ENCODE measurements at regions not wholly inside any gene's neighbourhood (a gene's known extent, or its start where the extent isn't known, plus 50 kb on each side); places are given as distances from the start of the nearest gene placed in this dataset.

- TF ChIP-seq, protein P1, sequence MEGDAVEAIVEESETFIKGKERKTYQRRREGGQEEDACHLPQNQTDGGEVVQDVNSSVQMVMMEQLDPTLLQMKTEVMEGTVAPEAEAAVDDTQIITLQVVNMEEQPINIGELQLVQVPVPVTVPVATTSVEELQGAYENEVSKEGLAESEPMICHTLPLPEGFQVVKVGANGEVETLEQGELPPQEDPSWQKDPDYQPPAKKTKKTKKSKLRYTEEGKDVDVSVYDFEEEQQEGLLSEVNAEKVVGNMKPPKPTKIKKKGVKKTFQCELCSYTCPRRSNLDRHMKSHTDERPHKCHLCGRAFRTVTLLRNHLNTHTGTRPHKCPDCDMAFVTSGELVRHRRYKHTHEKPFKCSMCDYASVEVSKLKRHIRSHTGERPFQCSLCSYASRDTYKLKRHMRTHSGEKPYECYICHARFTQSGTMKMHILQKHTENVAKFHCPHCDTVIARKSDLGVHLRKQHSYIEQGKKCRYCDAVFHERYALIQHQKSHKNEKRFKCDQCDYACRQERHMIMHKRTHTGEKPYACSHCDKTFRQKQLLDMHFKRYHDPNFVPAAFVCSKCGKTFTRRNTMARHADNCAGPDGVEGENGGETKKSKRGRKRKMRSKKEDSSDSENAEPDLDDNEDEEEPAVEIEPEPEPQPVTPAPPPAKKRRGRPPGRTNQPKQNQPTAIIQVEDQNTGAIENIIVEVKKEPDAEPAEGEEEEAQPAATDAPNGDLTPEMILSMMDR (IDR thresholded peaks at IDR 0.05; ENCODE audit: poor library complexity, severe bottlenecking), result no peak
- TF ChIP-seq SMC3 (conservative IDR thresholded peaks at IDR 0.05; ENCODE audit: poor library complexity), result no peak
- TF ChIP-seq EZH2 (IDR thresholded peaks at IDR 0.05; ENCODE audit: borderline replicate concordance, insufficient read depth, low read length, poor library complexity, severe bottlenecking), result no peak
- TF ChIP-seq EP300 (conservative IDR thresholded peaks at IDR 0.05; ENCODE audit: poor library complexity, severe bottlenecking), result no peak
- no peak for TF ChIP-seq REST (IDR thresholded peaks at IDR 0.05; ENCODE audit: borderline replicate concordance)
- TF ChIP-seq MXI1 (conservative IDR thresholded peaks at IDR 0.05; ENCODE audit: poor library complexity, severe bottlenecking), result no peak
- TF ChIP-seq POLR2AphosphoS5 (IDR thresholded peaks at IDR 0.05), result no peak
- no peak for TF ChIP-seq TAF1 (IDR thresholded peaks at IDR 0.05; ENCODE audit: low read depth)
- no peak for TF ChIP-seq RAD21 (conservative IDR thresholded peaks at IDR 0.05)
These were observed 216.6 kb upstream of the KCNJ16 start for GRCh38 chr17:69858460-69858859.
